Heart left ventricle (tissue), 16 donors: ENCODE measurements at regions not wholly inside any gene's neighbourhood (a gene's known extent, or its start where the extent isn't known, plus 50 kb on each side); places are given as distances from the start of the nearest gene placed in this dataset.

Experiments
- ATAC-seq, 4 donors: fragments of 200-7000 bp; cut with Tn5 transposase; one replicate each; pipeline ENCODE4 v1.9.1; 2020 to 2022; ENCODE audit warnings: moderate library complexity in 4 of 4, mild to moderate bottlenecking in 3 of 4, moderate number of reproducible peaks in 1 of 4
- DNase-seq, 5 donors: peaks; one replicate each; pipeline ENCODE4 v3.0.0-alpha.2; 2020
- H3K27ac ChIP-seq, 12 donors: fragments of 200-600 bp; sonication (generic) in 4 of 12; one replicate each; pipeline versions ENCODE4 v1.5.0 to v1.8.0; 2016 to 2022; ENCODE audit warnings: mild to moderate bottlenecking in 2 of 12
- H3K27me3 ChIP-seq, 9 donors: fragments of 200-600 bp; sonication (generic) in 2 of 9; one replicate each; pipeline versions ENCODE4 v1.5.1 to v1.8.0; 2016 to 2022; ENCODE audit warnings: mild to moderate bottlenecking in 3 of 9
- H3K36me3 ChIP-seq, 9 donors: fragments of 200-600 bp; sonication (generic) in 2 of 9; one replicate each; pipeline versions ENCODE4 v1.5.0 to v1.8.0; 2018 to 2022; ENCODE audit warnings: mild to moderate bottlenecking in 2 of 9
- H3K4me1 ChIP-seq, 12 donors: fragments of 200-600 bp; sonication (generic) in 4 of 12; one replicate each; pipeline versions ENCODE4 v1.5.0 to v1.8.0; 2016 to 2022; ENCODE audit warnings: mild to moderate bottlenecking in 3 of 12
- H3K4me3 ChIP-seq, 12 donors: fragments of 200-600 bp; sonication (generic) in 4 of 12; one replicate each; pipeline versions ENCODE4 v1.5.0 to v1.8.0; 2017 to 2022; ENCODE audit warnings: mild to moderate bottlenecking in 9 of 12, moderate library complexity in 4 of 12
- H3K9me3 ChIP-seq, 12 donors: fragments of 200-600 bp; sonication (generic) in 4 of 12; one replicate each; pipeline versions ENCODE4 v1.5.0 to v1.8.0; 2016 to 2022; ENCODE audit warnings: mild to moderate bottlenecking in 1 of 12
- CTCF ChIP-seq, 12 donors: fragments of 200-600 bp; sonication (generic) in 4 of 12; IDR thresholded peaks; one replicate each; pipeline versions ENCODE4 v1.5.0 to v1.8.0; 2018 to 2022; ENCODE audit warnings: antibody characterized with exemption in 12 of 12, mild to moderate bottlenecking in 5 of 12
- POLR2A ChIP-seq, 2 donors: fragments of 450-650 bp; IDR thresholded peaks; one replicate each; pipeline ENCODE4 v1.6.1; 2017; ENCODE audit warnings: antibody characterized with exemption in 2 of 2, mild to moderate bottlenecking in 2 of 2, moderate library complexity in 2 of 2
- WGBS, 4 donors: extraction: QIAGEN DNeasy Blood & Tissue Kit in 2 of 4; methylation state at CpG; one replicate each; pipeline versions ENCODE4 v1.1.5 to v1.1.7; 2013 to 2018; 5-methylcytosine and 5-hydroxymethylcytosine counted together
- intact Hi-C, 10 donors: fragments of 100-400 bp; cut with DNase I; formaldehyde crosslinking; loops; one replicate each; pipeline versions ENCODE4 v1.11.1 to v1.14.2; 2022
- donor health status: ischemic (EF 13 %, LVEDD 7.1; RV severe dilation, severe dysfunction).
- donor health status: healthy with polysubstance abuse.
- donor health status: DM: no; HTN: yes; CAD: no.
- donor health status: DM: no; HTN: no; CAD: no.
- donor health status: ischemic (EF 25% LVEDD 6.9; RV normal size, moderate dysfunction).
- donor health status: ischemic (EF 25% LVEDD 5.7; RV mildly dilated, moderate dysfunction).
- donor health status: healthy.
- donor health status: DM: yes; HTN: yes; CAD: no.
- donor health status: ischemic (EF 35%, LVEDD 5.7; RV mildly dilated, moderate dysfunction).
- donor health status: nonischemic (EF 11% LVEDD 7.7; RV severe dilation, severe dysfunction).
- donor health status: DM: yes; HTN: yes; CAD: no.
- donor health status: PGD.
- donor health status: ischemic (EF 29% LVEDD 5.4; RV normal size, mild dysfunction).
- donor health status: nonischemic (EF 23%, LVEDD 6.1; RV moderate dilation, normal function).

- Histone ChIP-seq H3K4me3 (no peak overlapping the region), H3K4me1 (no peaks in the 10 kb centered on the region), H3K27me3 (no peaks in the 10 kb centered on the region), H3K27ac (no peak overlapping the region), H3K9me3 (peaks cover 0 to 11% (median 0%) of the 10 kb centered on the region in 12 donors), H3K36me3 (no peaks in the 10 kb centered on the region)
- intact Hi-C loops: no loop called here
- TF ChIP-seq POLR2A (IDR thresholded peaks at IDR 0.05): no peak
- 6 to 13% (median 8%) methylated on average over 2 of the region's 2 CpGs for WGBS, 4 donors
- DNase-seq (no peak), ATAC-seq (no peak)
These were observed 1741.2 kb upstream of the PCDH20 start for GRCh38 chr13:63156816-63157215.

- DNase-seq (no peak), ATAC-seq (no peak)
- Histone ChIP-seq H3K4me1 (no peaks in the 10 kb centered on the region), H3K36me3 (no peaks in the 10 kb centered on the region), H3K27ac (no peak overlapping the region), H3K27me3 (no peaks in the 10 kb centered on the region), H3K9me3 (peaks cover 0 to 7% (median 0%) of the 10 kb centered on the region in 12 donors), H3K4me3 (no peak overlapping the region)
- WGBS, 4 donors: 84 to 93% (median 84%) methylated on average over 3 of the region's 3 CpGs
- no peak for TF ChIP-seq CTCF (IDR thresholded peaks at IDR 0.05)
- no peak for TF ChIP-seq POLR2A (IDR thresholded peaks at IDR 0.05)
- intact Hi-C loops: no loop called here
These were observed 1733.7 kb upstream of the PCDH20 start for GRCh38 chr13:63149375-63149774.

- H3K27me3 ChIP-seq: no peaks in the 10 kb centered on the region
- no peak for ATAC-seq
- no peak for DNase-seq
- peaks cover 0 to 9% (median 0%) of the 10 kb centered on the region in 12 donors for H3K9me3 ChIP-seq
- H3K36me3 ChIP-seq: no peaks in the 10 kb centered on the region
- intact Hi-C loops: no loop called here
- H3K4me1 ChIP-seq: no peaks in the 10 kb centered on the region
- TF ChIP-seq CTCF (IDR thresholded peaks at IDR 0.05) (no peak), POLR2A (IDR thresholded peaks at IDR 0.05) (no peak)
- no peak overlapping the region for H3K27ac ChIP-seq
- H3K4me3 ChIP-seq: no peak overlapping the region
These were observed 1723.6 kb upstream of the PCDH20 start for GRCh38 chr13:63139277-63139676.

GRCh38 chr13:63129995-63130394 is 1714.3 kb upstream of the PCDH20 start:
- Histone ChIP-seq H3K9me3 (no peaks in the 10 kb centered on the region), H3K36me3 (no peaks in the 10 kb centered on the region), H3K27me3 (no peaks in the 10 kb centered on the region), H3K27ac (no peak overlapping the region), H3K4me3 (no peak overlapping the region), H3K4me1 (no peaks in the 10 kb centered on the region)
- intact Hi-C loops: no loop called here
- TF ChIP-seq CTCF (IDR thresholded peaks at IDR 0.05): no peak
- TF ChIP-seq POLR2A (IDR thresholded peaks at IDR 0.05): no peak
- no peak for ATAC-seq
- DNase-seq: no peak

- intact Hi-C loops: no loop called here
- WGBS, 4 donors: 78 to 86% (median 82%) methylated on average over 2 of the region's 2 CpGs
- Histone ChIP-seq H3K4me1 (no peaks in the 10 kb centered on the region), H3K27me3 (no peaks in the 10 kb centered on the region), H3K9me3 (no peaks in the 10 kb centered on the region), H3K36me3 (no peaks in the 10 kb centered on the region), H3K4me3 (no peak overlapping the region), H3K27ac (no peak overlapping the region)
- no peak for ATAC-seq
- no peak for DNase-seq
- TF ChIP-seq POLR2A (IDR thresholded peaks at IDR 0.05): no peak
- no peak for TF ChIP-seq CTCF (IDR thresholded peaks at IDR 0.05)
These were observed 1713.1 kb upstream of the PCDH20 start for GRCh38 chr13:63128716-63129115.
